Ovary (tissue), 1 donor: ENCODE measurements at regions not wholly inside any gene's neighbourhood (a gene's known extent, or its start where the extent isn't known, plus 50 kb on each side); places are given as distances from the start of the nearest gene placed in this dataset.

Experiments used
- EP300 ChIP-seq: sonication (generic); formaldehyde crosslinking; IDR thresholded peaks from one replicate; pipeline ENCODE4 v1.6.1; 2017; ENCODE audit warnings: antibody characterized with exemption
- POLR2A ChIP-seq: fragments of 450-650 bp; IDR thresholded peaks from one replicate; pipeline ENCODE4 v1.6.1; 2017; ENCODE audit warnings: antibody characterized with exemption, mild to moderate bottlenecking, moderate library complexity

DNA sequence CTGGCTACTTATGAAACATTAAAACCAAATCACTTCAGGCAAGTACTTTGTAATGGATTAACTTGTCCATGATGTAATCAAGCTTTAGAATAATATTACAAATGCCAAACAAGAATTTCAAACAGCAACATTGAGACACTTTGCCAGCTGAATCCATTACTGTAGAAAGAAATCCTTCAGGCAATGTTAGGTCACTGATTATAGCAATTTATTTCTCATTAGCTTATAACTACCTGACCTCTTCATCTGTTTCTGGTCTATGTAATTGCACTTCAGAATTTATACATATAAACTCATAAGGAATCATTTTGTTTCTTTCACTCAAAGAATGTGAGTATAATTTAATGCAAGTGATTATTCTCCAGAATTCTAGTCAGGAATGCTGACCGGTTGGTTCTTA, 692.6 kb upstream of the TMEFF2 start:
- TF ChIP-seq POLR2A, result no peak
- TF ChIP-seq EP300, result no peak
